ENCODE measurements at regions not wholly inside any gene's neighbourhood (a gene's known extent, or its start where the extent isn't known, plus 50 kb on each side); places are given as distances from the start of the nearest gene placed in this dataset.

- DNase-seq (ENCODE audit: low read depth): no peak
Measured at GRCh38 chr6:165950316-165950715, 217.3 kb downstream of the TBXT start.

- no peak for DNase-seq (ENCODE audit: low read depth)
Measured at GRCh38 chr6:165949324-165949723, 218.3 kb downstream of the TBXT start.

GRCh38 chr6:165944002-165944466, 223.6 kb downstream of the TBXT start:
- DNase-seq (ENCODE audit: low read depth): no peak

- DNase-seq (ENCODE audit: low read depth): no peak
Measured at GRCh38 chr6:165941786-165942185, 225.9 kb downstream of the TBXT start.

- no peak for DNase-seq (ENCODE audit: low read depth)
Measured at GRCh38 chr6:165941249-165941775, 226.3 kb downstream of the TBXT start.

- no peak for DNase-seq (ENCODE audit: low read depth)
Measured at GRCh38 chr6:165940366-165940765, 227.3 kb downstream of the TBXT start.

GRCh38 chr6:165939601-165940290, 227.9 kb downstream of the TBXT start:
- no peak for DNase-seq (ENCODE audit: low read depth)

GRCh38 chr6:165939047-165939446, 228.6 kb downstream of the TBXT start:
- DNase-seq (ENCODE audit: low read depth): no peak

- DNase-seq (ENCODE audit: low read depth): no peak
Measured at GRCh38 chr6:165937564-165938358, 229.9 kb downstream of the TBXT start.

GRCh38 chr6:165936660-165937059, 231.0 kb downstream of the TBXT start:
- no peak for DNase-seq (ENCODE audit: low read depth)

GRCh38 chr6:165936096-165936495, 231.6 kb downstream of the TBXT start:
- no peak for DNase-seq (ENCODE audit: low read depth)

GRCh38 chr6:165931675-165932074, 236.0 kb downstream of the TBXT start:
- DNase-seq (ENCODE audit: low read depth): no peak

GRCh38 chr6:165930668-165931214, 236.9 kb downstream of the TBXT start:
- DNase-seq (ENCODE audit: low read depth): no peak

- DNase-seq (ENCODE audit: low read depth): no peak
Measured at GRCh38 chr6:165929607-165930006, 238.0 kb downstream of the TBXT start.

GRCh38 chr6:165926378-165926777, 241.3 kb downstream of the TBXT start:
- no peak for DNase-seq (ENCODE audit: low read depth)

- DNase-seq (ENCODE audit: low read depth): no peak
Measured at GRCh38 chr6:165925474-165926156, 242.0 kb downstream of the TBXT start.

- no peak for DNase-seq (ENCODE audit: low read depth)
Measured at GRCh38 chr6:165922309-165922794, 245.3 kb downstream of the TBXT start.

GRCh38 chr6:165920896-165921671, 246.6 kb downstream of the TBXT start:
- DNase-seq (ENCODE audit: low read depth): no peak

- DNase-seq (ENCODE audit: low read depth): no peak
Measured at GRCh38 chr6:165917576-165917975, 250.1 kb downstream of the TBXT start.

- DNase-seq (ENCODE audit: low read depth): no peak
Measured at GRCh38 chr6:165915022-165915770, 252.2 kb upstream of the PDE10A start.
